Urinary bladder (tissue), 3 donors: ENCODE measurements at regions not wholly inside any gene's neighbourhood (a gene's known extent, or its start where the extent isn't known, plus 50 kb on each side); places are given as distances from the start of the nearest gene placed in this dataset.

Experiments
- DNase-seq: peaks from one replicate; pipeline ENCODE4 v3.0.0-alpha.2; 2015; ENCODE audit errors: extremely low spot score
- H3K27ac ChIP-seq: one replicate; pipeline ENCODE4 v1.5.1; 2013; ENCODE audit warnings: low read depth, mild to moderate bottlenecking, moderate library complexity
- H3K36me3 ChIP-seq: one replicate; pipeline ENCODE4 v1.6.1; 2013; ENCODE audit warnings: mild to moderate bottlenecking, moderate library complexity; ENCODE audit not compliant: insufficient read depth
- H3K4me1 ChIP-seq: one replicate; pipeline ENCODE4 v1.6.1; 2013; ENCODE audit warnings: mild to moderate bottlenecking, moderate library complexity; ENCODE audit not compliant: insufficient read depth
- H3K4me3 ChIP-seq: one replicate; pipeline ENCODE4 v1.5.1; 2013; ENCODE audit warnings: low read depth, low read length
- WGBS: extraction: QIAGEN DNeasy Blood & Tissue Kit; methylation state at CpG from one replicate; pipeline ENCODE4 v1.1.7; 2013; 5-methylcytosine and 5-hydroxymethylcytosine counted together
- donor health status: healthy with polysubstance abuse.
- donor health status: healthy.

- no peaks in the 10 kb centered on the region for H3K36me3 ChIP-seq
- no peak overlapping the region for H3K27ac ChIP-seq
- 88% methylated on average over 1 of the region's 1 CpG for WGBS
Measured at GRCh38 chr1:56339093-56339492, 240.3 kb downstream of the PLPP3 start.

DNA sequence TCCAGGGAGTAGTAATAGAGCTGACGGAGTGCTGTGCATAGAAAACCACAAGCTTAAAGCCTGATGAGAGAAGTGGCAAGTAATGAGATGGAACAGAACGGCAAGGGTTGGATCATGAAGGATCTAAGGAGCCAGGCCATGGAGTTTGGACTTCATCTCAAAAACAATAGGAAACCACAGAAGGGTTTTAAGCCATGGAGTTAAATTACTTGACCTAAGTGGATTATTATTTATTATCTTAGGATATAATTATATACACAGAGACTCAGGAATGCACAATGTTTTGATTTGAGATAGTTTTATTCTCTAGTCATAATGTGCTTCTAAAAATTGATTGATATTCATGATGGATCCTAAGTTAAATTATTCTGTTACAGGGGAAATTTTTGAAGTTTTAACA, 242.4 kb downstream of the PLPP3 start:
- H3K36me3 ChIP-seq: no peaks in the 10 kb centered on the region
- WGBS: 85% methylated on average over 2 of the region's 2 CpGs

More at GRCh38 chr1:56339093-56339492, 240.3 kb downstream of the PLPP3 start:
- Histone ChIP-seq H3K4me1 (no peaks in the 10 kb centered on the region), H3K4me3 (no peak overlapping the region)
- no peak for DNase-seq

GRCh38 chr1:56335394-56335793, 244.0 kb downstream of the PLPP3 start:
- no peaks in the 10 kb centered on the region for H3K4me1 ChIP-seq
- no peak overlapping the region for H3K4me3 ChIP-seq
- 91% methylated on average over 1 of the region's 1 CpG for WGBS
- H3K27ac ChIP-seq: no peak overlapping the region
- no peaks in the 10 kb centered on the region for H3K36me3 ChIP-seq
- DNase-seq: no peak

More for the DNA sequence above, 242.4 kb downstream of the PLPP3 start:
- Histone ChIP-seq H3K4me3 (no peak overlapping the region), H3K4me1 (no peaks in the 10 kb centered on the region), H3K27ac (no peak overlapping the region)
- no peak for DNase-seq

DNA sequence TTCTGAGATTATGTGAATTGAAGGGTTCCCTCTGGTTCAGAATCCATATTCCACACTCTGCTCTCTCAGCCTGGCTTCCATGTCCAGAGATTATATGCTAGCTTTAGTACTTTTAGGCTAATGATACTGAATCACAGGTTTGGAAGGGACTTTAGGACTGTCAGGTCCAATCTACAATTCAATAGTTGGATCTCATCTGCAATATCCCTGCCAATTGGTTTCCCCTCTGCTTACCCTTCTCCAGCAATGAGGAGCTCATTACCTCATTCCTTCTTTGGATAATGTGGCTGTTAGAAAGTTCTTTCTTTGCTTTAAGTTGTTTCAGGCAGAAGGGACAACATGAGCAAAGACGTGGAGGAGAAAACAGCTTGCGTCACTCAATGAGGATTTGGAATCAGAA, 245.3 kb downstream of the PLPP3 start:
- Histone ChIP-seq H3K4me1 (no peaks in the 10 kb centered on the region), H3K36me3 (no peaks in the 10 kb centered on the region)
- WGBS: 93% methylated on average over 2 of the region's 2 CpGs

DNA sequence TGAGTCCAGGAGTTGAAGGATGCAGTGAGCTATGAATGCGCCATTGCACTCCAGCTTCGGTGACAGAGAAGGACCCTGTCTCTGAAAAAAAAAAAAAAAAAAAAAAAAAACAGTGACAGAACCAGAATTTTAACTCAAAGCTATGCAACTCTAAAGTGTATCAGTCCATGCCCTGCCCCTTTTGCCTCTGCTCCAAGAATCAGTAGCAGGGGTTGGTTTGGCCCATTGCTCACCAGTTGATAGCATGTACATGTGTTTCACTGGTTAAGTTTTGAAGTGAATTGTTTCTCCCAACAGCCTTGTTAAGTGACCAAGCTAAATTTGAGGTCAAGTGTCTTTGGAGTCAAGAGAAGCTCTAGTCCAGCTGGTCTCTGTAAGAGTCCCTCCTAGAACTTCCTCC, 245.9 kb downstream of the PLPP3 start:
- no peak for DNase-seq
- WGBS: 98% methylated on average over 2 of the region's 2 CpGs
- no peak overlapping the region for H3K27ac ChIP-seq
- H3K4me3 ChIP-seq: no peak overlapping the region
- no peaks in the 10 kb centered on the region for H3K4me1 ChIP-seq
- no peaks in the 10 kb centered on the region for H3K36me3 ChIP-seq

More for the DNA sequence above, 245.3 kb downstream of the PLPP3 start:
- Histone ChIP-seq H3K27ac (no peak overlapping the region), H3K4me3 (no peak overlapping the region)
- no peak for DNase-seq

DNA sequence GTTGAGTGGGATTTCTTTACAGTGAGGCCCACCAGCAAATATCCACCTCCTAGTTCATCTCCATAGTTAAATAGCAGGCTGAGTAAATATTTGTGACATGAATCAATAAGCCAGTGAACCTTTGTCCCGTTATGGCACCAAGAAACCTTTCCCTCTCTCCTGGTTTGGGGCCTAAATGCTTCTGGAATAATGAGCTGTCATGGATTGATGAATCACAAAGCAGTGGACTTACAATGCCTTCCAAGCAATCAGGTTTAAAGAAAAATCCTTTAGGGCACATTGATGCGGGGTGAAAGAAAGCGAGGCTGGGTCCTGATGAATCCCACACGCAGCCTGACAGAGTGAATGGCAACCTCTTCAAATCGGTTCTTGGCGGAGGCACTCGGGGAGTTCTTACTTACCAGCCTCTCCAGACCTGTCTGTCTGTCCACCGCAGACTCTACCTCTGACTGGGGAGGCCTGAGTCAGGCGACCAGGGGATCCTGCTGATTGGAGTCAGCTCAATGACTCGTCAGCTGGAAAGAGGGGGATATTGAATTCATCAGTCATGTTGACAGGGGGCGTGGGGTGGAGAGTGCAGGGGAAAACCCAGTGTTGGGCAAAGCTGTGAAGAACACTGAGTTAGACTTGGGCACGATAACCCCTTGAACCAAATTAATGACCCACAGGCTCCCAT, 247.3 kb downstream of the PLPP3 start:
- DNase-seq: no peak
- no peak overlapping the region for H3K4me3 ChIP-seq
- no peaks in the 10 kb centered on the region for H3K4me1 ChIP-seq
- 84% methylated on average over 12 of the region's 12 CpGs for WGBS
- no peaks in the 10 kb centered on the region for H3K36me3 ChIP-seq
- no peak overlapping the region for H3K27ac ChIP-seq

DNA sequence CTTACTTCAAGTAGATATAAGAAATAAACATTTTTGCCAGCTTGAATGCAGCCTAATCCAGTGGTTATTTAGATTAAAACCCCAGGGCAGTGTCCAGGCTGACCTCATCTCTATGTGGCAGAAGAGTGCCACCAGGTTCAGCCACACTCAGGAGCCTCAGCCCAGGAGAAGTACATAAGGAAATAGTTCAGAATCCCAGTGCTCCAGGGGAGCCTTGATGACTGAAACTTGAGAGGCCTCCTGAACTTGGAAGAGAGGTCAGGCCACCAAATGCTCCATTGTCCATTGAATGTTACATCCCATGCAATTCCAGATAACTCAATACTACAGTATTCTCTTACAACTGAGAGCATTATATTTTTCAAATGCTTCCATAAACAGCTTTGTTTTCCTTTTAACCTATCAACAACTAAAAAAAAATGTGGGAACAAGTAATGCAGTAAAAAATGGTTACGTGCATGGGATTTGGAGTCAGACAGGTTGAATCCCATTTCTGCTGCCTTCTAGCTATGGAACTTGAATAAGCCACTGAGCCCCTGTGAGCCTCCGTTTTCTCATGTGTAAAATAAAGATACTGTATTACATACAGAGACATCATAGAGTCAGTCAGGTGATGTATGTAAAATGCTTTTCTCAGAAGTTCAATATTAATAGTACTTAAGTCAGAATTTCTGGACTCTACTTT, 248.0 kb downstream of the PLPP3 start:
- H3K4me3 ChIP-seq: no peak overlapping the region
- DNase-seq: no peak
- 94% methylated on average over 2 of the region's 2 CpGs for WGBS
- H3K4me1 ChIP-seq: no peaks in the 10 kb centered on the region
- H3K27ac ChIP-seq: no peak overlapping the region
- H3K36me3 ChIP-seq: no peaks in the 10 kb centered on the region

GRCh38 chr1:56330391-56331026, 248.9 kb downstream of the PLPP3 start:
- WGBS: 79% methylated on average over 1 of the region's 1 CpG

DNA sequence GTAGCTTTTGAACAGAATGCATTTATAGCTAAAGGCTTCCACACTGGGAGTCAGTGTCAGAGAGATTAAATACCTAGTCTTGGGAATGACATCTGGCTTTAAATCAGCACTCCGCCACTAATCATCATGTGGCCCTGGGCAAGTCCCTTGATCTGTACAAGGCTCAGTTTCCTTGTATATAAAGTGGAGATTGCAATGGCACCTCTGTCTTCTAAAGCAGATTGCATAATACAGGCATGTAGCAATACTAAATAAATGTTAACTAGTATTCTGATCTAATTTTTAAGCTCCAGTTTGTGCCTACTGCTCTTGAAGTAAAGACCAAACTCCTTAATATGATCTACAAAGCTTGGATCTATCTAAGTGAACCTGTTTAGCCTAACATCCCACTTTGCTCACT, 249.4 kb downstream of the PLPP3 start:
- Histone ChIP-seq H3K4me3 (no peak overlapping the region), H3K4me1 (no peaks in the 10 kb centered on the region), H3K36me3 (no peaks in the 10 kb centered on the region), H3K27ac (no peak overlapping the region)
- no peak for DNase-seq
- WGBS: 95% methylated on average over 1 of the region's 1 CpG

More at GRCh38 chr1:56330391-56331026, 248.9 kb downstream of the PLPP3 start:
- Histone ChIP-seq H3K4me1 (no peaks in the 10 kb centered on the region), H3K27ac (no peak overlapping the region), H3K4me3 (no peak overlapping the region), H3K36me3 (no peaks in the 10 kb centered on the region)
- no peak for DNase-seq

- H3K27ac ChIP-seq: no peak overlapping the region
- no peak for DNase-seq
- no peaks in the 10 kb centered on the region for H3K36me3 ChIP-seq
- no peak overlapping the region for H3K4me3 ChIP-seq
- H3K4me1 ChIP-seq: no peaks in the 10 kb centered on the region
- 92% methylated on average over 1 of the region's 1 CpG for WGBS
Measured at GRCh38 chr1:56327195-56327594, 252.2 kb downstream of the PLPP3 start.

- no peak for DNase-seq
- Histone ChIP-seq H3K27ac (no peak overlapping the region), H3K36me3 (no peaks in the 10 kb centered on the region), H3K4me3 (no peak overlapping the region), H3K4me1 (no peaks in the 10 kb centered on the region)
- WGBS: 73% methylated on average over 3 of the region's 3 CpGs
Measured at GRCh38 chr1:56326056-56326455, 253.3 kb downstream of the PLPP3 start.

DNA sequence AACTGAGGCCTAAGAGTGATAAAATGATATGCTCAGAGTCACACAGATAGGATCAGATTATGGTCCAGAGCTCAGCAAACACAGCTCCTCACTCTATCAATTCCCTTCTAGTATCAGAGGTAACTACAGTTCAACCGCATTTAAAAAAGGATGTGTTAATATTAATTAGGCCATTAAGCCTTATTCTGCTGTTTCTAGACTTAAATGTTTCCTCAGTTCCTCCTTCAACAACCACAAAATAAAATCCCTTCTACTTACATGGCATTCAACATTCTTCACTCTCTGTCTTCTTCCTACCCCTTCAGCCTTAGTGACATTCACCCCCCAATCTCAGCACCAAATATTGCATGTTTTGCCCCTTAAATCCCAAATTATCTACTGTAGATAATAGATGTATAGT, 254.9 kb downstream of the PLPP3 start:
- 95% methylated on average over 1 of the region's 1 CpG for WGBS
- no peak overlapping the region for H3K4me3 ChIP-seq

DNA sequence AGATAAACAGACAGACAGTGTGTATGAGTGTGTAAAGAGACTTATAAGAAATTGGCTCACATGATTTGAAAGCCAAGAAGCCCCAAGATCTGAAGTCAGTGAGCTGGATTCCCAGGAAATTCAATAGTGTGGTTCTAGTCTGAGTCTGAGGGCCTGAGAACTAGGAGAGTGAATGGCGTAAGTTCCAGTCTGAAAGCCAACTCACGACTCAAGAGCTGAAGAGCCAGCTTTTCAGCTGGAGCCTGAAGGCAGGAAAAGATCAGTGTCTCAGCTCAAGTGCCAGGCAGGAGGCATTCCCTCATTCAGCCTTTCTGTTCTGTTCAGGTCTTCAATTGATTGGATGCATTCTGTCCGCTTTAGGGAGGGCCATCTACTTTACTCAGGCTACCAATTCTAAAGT, 257.2 kb downstream of the PLPP3 start:
- DNase-seq: no peak
- Histone ChIP-seq H3K4me1 (no peaks in the 10 kb centered on the region), H3K36me3 (no peaks in the 10 kb centered on the region), H3K27ac (no peak overlapping the region), H3K4me3 (no peak overlapping the region)
- WGBS: 89% methylated on average over 3 of the region's 3 CpGs

More for the DNA sequence above, 254.9 kb downstream of the PLPP3 start:
- no peak overlapping the region for H3K27ac ChIP-seq
- DNase-seq: no peak
- no peaks in the 10 kb centered on the region for H3K4me1 ChIP-seq
- no peaks in the 10 kb centered on the region for H3K36me3 ChIP-seq

DNA sequence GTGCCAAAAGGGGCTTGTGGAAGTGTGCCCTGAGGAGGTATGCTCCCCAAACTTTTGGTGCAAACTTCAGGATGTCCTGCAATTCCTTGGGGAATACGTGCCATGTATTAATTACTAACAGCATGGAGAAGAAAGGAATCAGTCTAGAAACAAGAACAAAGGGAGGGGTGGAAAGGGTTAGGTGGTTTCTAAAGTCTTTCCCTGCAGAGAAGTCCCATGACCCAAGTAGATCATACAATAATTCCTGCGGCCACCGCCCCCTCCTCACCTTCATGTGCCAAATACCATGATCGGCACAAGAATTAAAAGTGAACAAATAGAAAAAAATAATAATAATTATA, 258.2 kb downstream of the PLPP3 start:
- DNase-seq: no peak
- H3K27ac ChIP-seq: no peak overlapping the region
- H3K4me1 ChIP-seq: no peaks in the 10 kb centered on the region
- 84% methylated on average over 4 of the region's 4 CpGs for WGBS
- no peak overlapping the region for H3K4me3 ChIP-seq
- H3K36me3 ChIP-seq: no peaks in the 10 kb centered on the region
